ENCODE measurements at regions not wholly inside any gene's neighbourhood (a gene's known extent, or its start where the extent isn't known, plus 50 kb on each side); places are given as distances from the start of the nearest gene placed in this dataset.

- no peak for DNase-seq
- no peak overlapping the region for H3K4me3 ChIP-seq
- no peaks in the 10 kb centered on the region for H3K9me3 ChIP-seq
- no peak for TF ChIP-seq CTCF (IDR thresholded peaks at IDR 0.05)
- no peaks in the 10 kb centered on the region for H3K36me3 ChIP-seq
- no peak overlapping the region for H3K27ac ChIP-seq
- no peaks in the 10 kb centered on the region for H3K4me1 ChIP-seq
- no peaks in the 10 kb centered on the region for H3K27me3 ChIP-seq
- intact Hi-C loops (cut with DNase I) = no loop called here
- H3K9ac ChIP-seq (ENCODE audit: low read depth in 2 of 2, low read length in 2 of 2) = no peak overlapping the region
These were observed 205.4 kb upstream of the SEL1L start for GRCh38 chr14:81738946-81739659.

GRCh38 chr14:81743605-81744004 lies 210.0 kb upstream of the SEL1L start:
- no peaks in the 10 kb centered on the region for H3K36me3 ChIP-seq

GRCh38 chr14:81751198-81751597 lies 217.5 kb upstream of the SEL1L start:
- Histone ChIP-seq H3K27ac (no peak overlapping the region), H3K36me3 (no peaks in the 10 kb centered on the region), H3K9ac (ENCODE audit: low read depth in 2 of 2, low read length in 2 of 2) (no peak overlapping the region), H3K4me3 (no peak overlapping the region), H3K4me1 (no peaks in the 10 kb centered on the region), H3K9me3 (no peaks in the 10 kb centered on the region), H3K27me3 (no peaks in the 10 kb centered on the region)
- TF ChIP-seq CTCF (IDR thresholded peaks at IDR 0.05) = no peak
- DNase-seq = no peak
- intact Hi-C loops (cut with DNase I) = no loop called here

More at GRCh38 chr14:81743605-81744004, 210.0 kb upstream of the SEL1L start:
- H3K27me3 ChIP-seq = no peaks in the 10 kb centered on the region
- no peak overlapping the region for H3K9ac ChIP-seq (ENCODE audit: low read depth in 2 of 2, low read length in 2 of 2)
- H3K4me1 ChIP-seq = no peaks in the 10 kb centered on the region
- no peak for DNase-seq
- H3K27ac ChIP-seq = no peak overlapping the region
- intact Hi-C loops (cut with DNase I) = no loop called here
- TF ChIP-seq CTCF (IDR thresholded peaks at IDR 0.05) = no peak
- H3K4me3 ChIP-seq = no peak overlapping the region
- no peaks in the 10 kb centered on the region for H3K9me3 ChIP-seq

- intact Hi-C loops (cut with DNase I) = no loop called here
- Histone ChIP-seq H3K4me3 (no peak overlapping the region), H3K27ac (no peak overlapping the region), H3K27me3 (no peaks in the 10 kb centered on the region), H3K9me3 (no peaks in the 10 kb centered on the region), H3K4me1 (no peaks in the 10 kb centered on the region), H3K9ac (ENCODE audit: low read depth in 2 of 2, low read length in 2 of 2) (no peak overlapping the region), H3K36me3 (no peaks in the 10 kb centered on the region)
- DNase-seq = no peak
- no peak for TF ChIP-seq CTCF (IDR thresholded peaks at IDR 0.05)
These were observed 225.9 kb upstream of the SEL1L start for GRCh38 chr14:81759541-81759940.

GRCh38 chr14:81765651-81766275 lies 232.1 kb upstream of the SEL1L start:
- DNase-seq = no peak
- intact Hi-C loops (cut with DNase I) = no loop called here

More at GRCh38 chr14:81765651-81766275, 232.1 kb upstream of the SEL1L start:
- TF ChIP-seq CTCF (IDR thresholded peaks at IDR 0.05) = no peak
- H3K36me3 ChIP-seq = no peaks in the 10 kb centered on the region
- H3K27ac ChIP-seq = no peak overlapping the region
- H3K4me1 ChIP-seq = no peaks in the 10 kb centered on the region
- H3K9me3 ChIP-seq = no peaks in the 10 kb centered on the region
- no peak overlapping the region for H3K4me3 ChIP-seq
- no peak overlapping the region for H3K9ac ChIP-seq (ENCODE audit: low read depth in 2 of 2, low read length in 2 of 2)
- H3K27me3 ChIP-seq = no peaks in the 10 kb centered on the region
